LNCaP clone FGC (cell line): ENCODE measurements at regions not wholly inside any gene's neighbourhood (a gene's known extent, or its start where the extent isn't known, plus 50 kb on each side); places are given as distances from the start of the nearest gene placed in this dataset.
A peak's percentile ranks its signal among the peaks of the same experiment; 100 is the strongest.
"Not testable (repeated sequence)": the region's sequence is repeated elsewhere in the genome, so short reads cannot be mapped to it uniquely, and the experiment has no call there.

ENCODE experiments used
- DNase-seq: peaks from one replicate; pipeline ENCODE4 v3.0.0-alpha.2; 2011; ENCODE audit warnings: low read depth
- H3K4me3 ChIP-seq: 2 replicates; pipeline ENCODE4 v1.5.1; 2011; ENCODE audit warnings: mild to moderate bottlenecking, low read depth, low read length, control low read depth
- TF ChIP-seq, protein P1 (sequence below): IDR thresholded peaks from 2 replicates; pipeline ENCODE4 v1.5.1; 2012; ENCODE audit warnings: mild to moderate bottlenecking; ENCODE audit not compliant: control insufficient read depth, insufficient read depth; ENCODE audit errors: extremely low read depth

DNA sequence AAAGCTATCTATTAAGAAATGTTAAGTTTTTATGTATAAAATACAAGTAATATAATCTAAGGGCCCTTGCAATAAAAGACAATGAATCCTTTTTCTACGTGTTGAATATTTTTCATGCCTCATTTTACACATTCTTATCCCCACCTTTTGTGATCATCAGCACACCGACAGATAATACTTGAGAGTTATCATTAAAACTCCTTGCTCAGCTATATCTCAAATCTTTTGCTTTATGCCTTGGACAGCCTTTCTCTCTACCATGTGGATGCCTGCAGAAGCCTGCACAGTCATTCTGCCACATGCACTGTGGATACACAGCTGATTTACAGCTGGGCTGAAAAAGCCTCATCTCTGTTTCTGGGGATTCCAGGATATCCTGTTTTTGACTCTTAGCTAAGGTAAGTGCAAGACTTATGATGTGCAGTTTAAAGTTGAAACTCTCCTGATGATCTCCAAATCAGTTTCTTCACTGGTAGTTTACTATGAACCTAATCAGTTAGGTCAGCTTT, 1565.1 kb downstream of the SI start:
- no peak overlapping the region for H3K4me3 ChIP-seq
- no peak for DNase-seq
- TF ChIP-seq, protein P1, sequence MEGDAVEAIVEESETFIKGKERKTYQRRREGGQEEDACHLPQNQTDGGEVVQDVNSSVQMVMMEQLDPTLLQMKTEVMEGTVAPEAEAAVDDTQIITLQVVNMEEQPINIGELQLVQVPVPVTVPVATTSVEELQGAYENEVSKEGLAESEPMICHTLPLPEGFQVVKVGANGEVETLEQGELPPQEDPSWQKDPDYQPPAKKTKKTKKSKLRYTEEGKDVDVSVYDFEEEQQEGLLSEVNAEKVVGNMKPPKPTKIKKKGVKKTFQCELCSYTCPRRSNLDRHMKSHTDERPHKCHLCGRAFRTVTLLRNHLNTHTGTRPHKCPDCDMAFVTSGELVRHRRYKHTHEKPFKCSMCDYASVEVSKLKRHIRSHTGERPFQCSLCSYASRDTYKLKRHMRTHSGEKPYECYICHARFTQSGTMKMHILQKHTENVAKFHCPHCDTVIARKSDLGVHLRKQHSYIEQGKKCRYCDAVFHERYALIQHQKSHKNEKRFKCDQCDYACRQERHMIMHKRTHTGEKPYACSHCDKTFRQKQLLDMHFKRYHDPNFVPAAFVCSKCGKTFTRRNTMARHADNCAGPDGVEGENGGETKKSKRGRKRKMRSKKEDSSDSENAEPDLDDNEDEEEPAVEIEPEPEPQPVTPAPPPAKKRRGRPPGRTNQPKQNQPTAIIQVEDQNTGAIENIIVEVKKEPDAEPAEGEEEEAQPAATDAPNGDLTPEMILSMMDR: no peak

DNA sequence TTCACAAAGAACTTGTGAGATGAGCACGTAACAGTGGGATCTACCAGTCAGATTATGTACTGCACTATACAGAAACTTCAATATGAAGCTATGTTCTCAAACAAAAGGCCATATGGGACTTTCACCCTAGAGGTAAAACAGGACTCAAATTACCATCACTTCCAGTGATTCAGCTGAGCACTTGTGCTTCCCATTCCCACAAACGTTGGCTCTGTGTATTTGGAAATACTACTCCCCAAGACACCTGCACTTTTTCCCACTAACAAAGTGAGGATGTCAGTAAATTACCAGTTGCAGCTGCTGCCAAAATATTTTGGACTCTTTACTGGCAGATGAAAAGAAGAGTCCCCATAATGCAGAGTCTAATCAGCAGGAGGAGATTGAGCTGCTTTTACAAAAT, 1570.1 kb downstream of the SI start:
- TF ChIP-seq, protein P1: no peak
- no peak for DNase-seq
- H3K4me3 ChIP-seq: no peak overlapping the region

DNA sequence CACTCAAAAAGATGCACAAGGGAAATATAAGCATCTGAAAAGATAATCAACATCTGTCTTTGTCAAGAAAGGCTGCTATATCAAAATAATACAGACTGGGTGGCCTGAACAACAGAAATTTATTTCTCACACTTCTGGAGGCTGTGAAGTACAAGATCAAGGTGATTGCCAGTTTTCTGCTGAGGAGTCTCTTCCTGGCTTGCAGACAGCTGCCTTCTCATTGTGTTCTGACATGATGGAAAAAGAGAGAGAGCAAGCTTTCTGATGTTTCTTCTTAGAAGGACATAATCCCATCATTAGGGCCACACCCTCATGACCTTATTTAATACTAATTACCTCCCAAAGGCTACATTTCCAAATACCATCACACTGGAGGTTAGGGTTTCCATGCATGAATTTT, 1573.3 kb downstream of the SI start:
- no peak overlapping the region for H3K4me3 ChIP-seq
- DNase-seq: no peak
- TF ChIP-seq, protein P1: no peak

DNA sequence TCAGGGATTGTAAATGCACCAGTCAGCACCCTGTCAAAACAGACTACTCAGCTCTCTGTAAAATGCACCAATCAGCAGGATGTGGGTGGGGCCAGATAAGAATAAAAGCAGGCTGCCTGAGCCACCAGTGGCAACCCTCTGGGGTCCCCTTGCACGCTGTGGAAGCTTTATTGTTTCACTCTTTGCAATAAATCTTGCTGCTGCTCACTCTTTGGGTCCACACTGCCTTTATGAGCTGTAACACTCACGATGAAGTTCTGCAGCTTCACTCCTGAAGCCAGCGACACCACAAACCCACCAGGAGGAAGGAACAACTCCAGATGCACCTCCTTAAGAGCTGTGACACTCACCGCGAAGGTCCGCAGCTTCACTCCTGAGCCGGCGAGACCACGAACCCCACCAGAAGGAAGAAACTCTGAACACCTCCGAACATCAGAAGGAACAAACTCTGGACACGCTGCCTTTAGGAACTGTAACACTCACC, 1578.5 kb downstream of the SI start:
- not testable (repeated sequence) for H3K4me3 ChIP-seq, DNase-seq

DNA sequence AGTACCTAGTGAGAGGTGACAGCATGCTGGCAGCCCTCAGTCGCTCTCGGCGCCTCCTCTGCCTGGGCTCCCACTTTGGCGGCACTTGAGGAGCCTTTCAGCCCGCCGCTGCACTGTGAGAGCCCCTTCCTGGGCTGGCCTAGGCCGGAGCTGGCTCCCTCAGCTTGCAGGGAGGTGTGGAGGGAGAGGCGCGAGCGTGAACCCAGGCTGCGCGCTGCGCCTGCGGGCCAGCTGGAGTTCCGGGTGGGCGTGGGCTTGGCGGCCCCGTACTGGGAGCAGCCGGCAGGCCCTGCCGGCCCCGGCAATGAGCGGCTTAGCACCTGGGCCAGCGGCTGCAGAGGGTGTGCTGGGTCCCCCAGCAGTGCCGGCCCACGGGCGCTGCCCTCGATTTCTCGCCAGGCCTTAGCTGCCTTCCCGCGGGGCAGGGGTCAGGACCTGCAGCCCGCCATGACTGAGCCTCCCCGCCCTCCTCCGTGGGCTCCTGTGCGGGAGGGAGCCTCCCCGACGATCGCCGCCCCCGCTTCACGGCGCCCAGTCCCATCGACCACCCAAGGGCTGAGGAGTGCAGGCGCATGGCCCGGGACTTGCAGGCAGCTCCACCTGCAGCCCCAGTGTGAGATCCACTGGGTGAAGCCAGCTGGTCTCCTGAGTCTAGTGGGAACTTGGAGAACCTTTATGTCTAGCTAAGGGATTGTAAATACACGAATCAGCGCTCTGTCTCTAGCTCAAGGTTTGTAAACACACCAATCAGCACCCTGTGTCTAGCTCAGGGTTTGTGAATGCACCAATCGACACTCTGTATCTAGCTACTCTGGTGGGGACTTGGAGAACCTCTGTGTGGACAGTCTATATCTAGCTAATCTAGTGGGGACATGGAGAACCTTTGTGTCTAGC, 1579.2 kb downstream of the SI start:
- not testable (repeated sequence) for H3K4me3 ChIP-seq, DNase-seq

DNA sequence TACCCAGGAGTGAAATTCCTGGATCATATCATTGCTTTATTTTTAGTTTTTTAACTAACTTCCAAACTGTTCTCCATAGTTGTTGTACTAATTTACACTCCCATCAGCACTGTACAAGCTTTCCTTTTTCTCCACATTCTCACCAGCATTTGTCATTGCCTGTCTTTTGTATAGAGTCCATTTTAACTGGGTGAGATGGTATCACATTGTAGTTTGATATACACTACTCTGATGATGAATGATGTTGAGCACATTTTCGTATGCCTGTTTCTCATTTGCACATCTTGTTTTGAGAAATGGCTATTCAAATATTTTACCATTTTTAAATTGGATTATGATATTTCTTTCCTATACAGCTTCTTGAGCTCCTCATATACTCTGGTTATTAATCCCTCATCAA, 1586.6 kb downstream of the SI start:
- no peak overlapping the region for H3K4me3 ChIP-seq
- no peak for DNase-seq
- TF ChIP-seq, protein P1: no peak

DNA sequence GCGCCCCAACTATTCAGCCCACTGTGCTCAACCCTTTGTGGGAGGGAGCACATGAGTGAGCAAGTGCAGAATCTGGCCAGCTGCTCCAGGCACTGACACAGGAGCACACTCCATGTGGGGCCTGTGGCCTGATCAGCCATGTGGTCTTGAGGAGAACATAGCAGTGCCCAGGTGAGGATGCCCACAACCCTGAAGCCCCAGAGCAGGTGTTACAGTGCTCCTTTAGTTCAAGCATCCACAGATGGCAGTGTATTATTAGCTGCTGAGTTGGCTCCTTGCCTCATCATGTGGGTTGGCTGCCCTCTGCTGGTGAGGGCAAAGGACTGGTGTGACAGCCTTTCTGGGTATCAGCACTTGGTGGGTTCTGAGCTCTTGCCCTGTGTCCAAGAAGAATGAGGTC, 1588.2 kb downstream of the SI start:
- H3K4me3 ChIP-seq: no peak overlapping the region
- peak; percentile 21 for DNase-seq
- TF ChIP-seq, protein P1: peak; percentile 74

DNA sequence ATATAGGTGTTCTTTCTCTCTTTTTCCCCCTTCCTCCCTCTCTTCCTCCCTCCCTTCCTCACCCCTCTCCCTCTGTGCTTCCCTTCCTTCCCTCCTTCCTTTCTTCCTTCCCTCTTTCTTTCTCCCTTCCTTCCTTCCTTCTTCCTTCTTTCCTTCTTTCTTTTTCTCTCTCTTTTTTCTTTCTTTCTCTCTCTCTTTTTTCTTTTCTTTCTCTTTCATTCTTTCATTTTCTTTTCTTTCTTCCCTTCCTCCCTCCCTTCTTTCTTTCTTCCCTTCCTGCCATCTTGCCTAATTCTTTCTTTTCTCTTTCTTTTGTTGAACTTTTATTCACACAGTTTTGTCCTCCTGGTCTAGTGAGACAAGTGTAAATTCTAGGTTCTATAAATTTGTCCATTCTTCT, 1595.6 kb downstream of the SI start:
- TF ChIP-seq, protein P1: no peak
- DNase-seq: no peak
- H3K4me3 ChIP-seq: no peak overlapping the region
